ENCODE measurements at regions not wholly inside any gene's neighbourhood (a gene's known extent, or its start where the extent isn't known, plus 50 kb on each side); places are given as distances from the start of the nearest gene placed in this dataset.

- no peak overlapping the region for H3K9ac ChIP-seq (ENCODE audit: low read length)
- CTCF ChIA-PET: no interaction called here
- intact Hi-C loops (cut with micrococcal nuclease): no loop called here
Measured at GRCh38 chr2:66169076-66169475, 265.8 kb upstream of the MEIS1 start.

GRCh38 chr2:66164470-66164869, 270.5 kb upstream of the MEIS1 start:
- WGBS (ENCODE audit: insufficient coverage): 82% methylated on average over 2 of the region's 4 CpGs

More at GRCh38 chr2:66169076-66169475, 265.8 kb upstream of the MEIS1 start:
- DNase-seq (no peak), ATAC-seq (ENCODE audit: low read depth) (no peak)
- H3K9me3 Mint-ChIP-seq (ENCODE audit: insufficient read depth): no peaks in the 10 kb centered on the region
- Histone ChIP-seq H4K20me1 (ENCODE audit: control insufficient read depth, insufficient read depth, low read length, poor library complexity, severe bottlenecking) (no peaks in the 10 kb centered on the region), H3K27me3 (replicated peaks in 1 of 4; ENCODE audit: control extremely low read depth in 1 of 4, control insufficient read depth in 3 of 4, insufficient read depth in 4 of 4, low read length in 3 of 4) (no peaks in the 10 kb centered on the region), H3K27ac (ENCODE audit: low read length in 2 of 2) (no peak overlapping the region), H3K4me1 (ENCODE audit: control insufficient read depth in 2 of 2, insufficient read depth in 2 of 2, low read length in 2 of 2) (no peaks in the 10 kb centered on the region), H3K4me2 (replicated peaks; ENCODE audit: low read depth, low read length, poor library complexity, severe bottlenecking) (no peak overlapping the region), H3K9me3 (ENCODE audit: control extremely low read depth in 1 of 3, control insufficient read depth in 2 of 3, insufficient read depth in 1 of 3, low read length in 2 of 3) (no peaks in the 10 kb centered on the region), H3K4me3 (ENCODE audit: control extremely low read depth in 1 of 5, extremely low read depth in 1 of 5, insufficient read depth in 1 of 5, low read depth in 2 of 5, low read length in 4 of 5) (no peak overlapping the region), H3K36me3 (replicated peaks in 1 of 2; ENCODE audit: control extremely low read depth in 1 of 2, control insufficient read depth in 1 of 2, extremely low read depth in 1 of 2, insufficient read depth in 2 of 2, low read length in 1 of 2) (no peaks in the 10 kb centered on the region), H3K79me2 (ENCODE audit: control insufficient read depth, insufficient read depth, low read length) (no peaks in the 10 kb centered on the region), H2AFZ (ENCODE audit: insufficient read depth, low read depth, low read length, poor library complexity, severe bottlenecking) (no peak overlapping the region)
- H3K4me1 Mint-ChIP-seq: no peaks in the 10 kb centered on the region
- no peak overlapping the region for H3K27ac Mint-ChIP-seq
- no peak for TF ChIP-seq CTCF (IDR thresholded peaks at IDR 0.05)
- TF ChIP-seq EZH2 (IDR thresholded peaks at IDR 0.05; ENCODE audit: borderline replicate concordance, insufficient read depth, low read depth, low read length, poor library complexity, severe bottlenecking): no peak
- POLR2A ChIA-PET: no interaction called here
- H3K27me3 Mint-ChIP-seq: no peaks in the 10 kb centered on the region
- no peak overlapping the region for H3K4me3 Mint-ChIP-seq
- WGBS (ENCODE audit: insufficient coverage): 100% methylated on average over 1 of the region's 3 CpGs

More at GRCh38 chr2:66164470-66164869, 270.5 kb upstream of the MEIS1 start:
- TF ChIP-seq EZH2 (IDR thresholded peaks at IDR 0.05; ENCODE audit: borderline replicate concordance, insufficient read depth, low read depth, low read length, poor library complexity, severe bottlenecking) (no peak), CTCF (IDR thresholded peaks at IDR 0.05) (no peak)
- Histone ChIP-seq H3K27me3 (replicated peaks in 1 of 4; ENCODE audit: control extremely low read depth in 1 of 4, control insufficient read depth in 3 of 4, insufficient read depth in 4 of 4, low read length in 3 of 4) (no peaks in the 10 kb centered on the region), H3K36me3 (replicated peaks in 1 of 2; ENCODE audit: control extremely low read depth in 1 of 2, control insufficient read depth in 1 of 2, extremely low read depth in 1 of 2, insufficient read depth in 2 of 2, low read length in 1 of 2) (no peaks in the 10 kb centered on the region), H3K9me3 (ENCODE audit: control extremely low read depth in 1 of 3, control insufficient read depth in 2 of 3, insufficient read depth in 1 of 3, low read length in 2 of 3) (no peaks in the 10 kb centered on the region), H3K4me2 (replicated peaks; ENCODE audit: low read depth, low read length, poor library complexity, severe bottlenecking) (no peak overlapping the region), H3K27ac (ENCODE audit: low read length in 2 of 2) (no peak overlapping the region), H3K4me3 (ENCODE audit: control extremely low read depth in 1 of 5, extremely low read depth in 1 of 5, insufficient read depth in 1 of 5, low read depth in 2 of 5, low read length in 4 of 5) (no peak overlapping the region), H4K20me1 (ENCODE audit: control insufficient read depth, insufficient read depth, low read length, poor library complexity, severe bottlenecking) (no peaks in the 10 kb centered on the region), H3K9ac (ENCODE audit: low read length) (no peak overlapping the region), H3K4me1 (ENCODE audit: control insufficient read depth in 2 of 2, insufficient read depth in 2 of 2, low read length in 2 of 2) (no peaks in the 10 kb centered on the region), H3K79me2 (ENCODE audit: control insufficient read depth, insufficient read depth, low read length) (no peaks in the 10 kb centered on the region), H2AFZ (ENCODE audit: insufficient read depth, low read depth, low read length, poor library complexity, severe bottlenecking) (no peak overlapping the region)
- no peak overlapping the region for H3K27ac Mint-ChIP-seq
- H3K27me3 Mint-ChIP-seq: no peaks in the 10 kb centered on the region
- CTCF ChIA-PET: no interaction called here
- intact Hi-C loops (cut with micrococcal nuclease): no loop called here
- no peak for DNase-seq
- no peak for ATAC-seq (ENCODE audit: low read depth)
- POLR2A ChIA-PET: no interaction called here
- no peaks in the 10 kb centered on the region for H3K4me1 Mint-ChIP-seq
- no peak overlapping the region for H3K4me3 Mint-ChIP-seq
- no peaks in the 10 kb centered on the region for H3K9me3 Mint-ChIP-seq (ENCODE audit: insufficient read depth)

Measured in B cell (primary cell).